AG08396 (cell line): ENCODE measurements at regions not wholly inside any gene's neighbourhood (a gene's known extent, or its start where the extent isn't known, plus 50 kb on each side); places are given as distances from the start of the nearest gene placed in this dataset.
A peak's percentile ranks its signal among the peaks of the same experiment; 100 is the strongest.

Source experiments
- DNase-seq: peaks from one replicate; pipeline ENCODE4 v3.0.0; 2012; ENCODE audit warnings: low spot score, mixed read lengths

- DNase-seq = peak; percentile 69
Measured at GRCh38 chr9:36728651-36729520, 156.2 kb downstream of the MELK start.

GRCh38 chr9:36729906-36730305, 157.2 kb downstream of the MELK start:
- no peak for DNase-seq

- no peak for DNase-seq
Measured at GRCh38 chr9:36730414-36730813, 157.7 kb downstream of the MELK start.

GRCh38 chr9:36731068-36731956, 158.6 kb downstream of the MELK start:
- DNase-seq = no peak

GRCh38 chr9:36734737-36735136, 162.0 kb downstream of the MELK start:
- DNase-seq = no peak

GRCh38 chr9:36736648-36737047, 164.0 kb downstream of the MELK start:
- DNase-seq = no peak

- DNase-seq = peak; percentile 42
Measured at GRCh38 chr9:36738318-36738976, 165.8 kb downstream of the MELK start.

- DNase-seq = no peak
Measured at GRCh38 chr9:36739373-36740116, 166.8 kb downstream of the MELK start.

- DNase-seq = no peak
Measured at GRCh38 chr9:36742264-36742663, 169.6 kb downstream of the MELK start.

GRCh38 chr9:36744678-36745077, 172.0 kb downstream of the MELK start:
- no peak for DNase-seq

GRCh38 chr9:36745977-36746376, 173.3 kb downstream of the MELK start:
- DNase-seq = no peak

GRCh38 chr9:36746415-36746814, 173.7 kb downstream of the MELK start:
- no peak for DNase-seq

GRCh38 chr9:36748322-36748899, 175.7 kb downstream of the MELK start:
- peak; percentile 79 for DNase-seq

- no peak for DNase-seq
Measured at GRCh38 chr9:36749461-36749860, 176.8 kb downstream of the MELK start.

- DNase-seq = no peak
Measured at GRCh38 chr9:36750630-36751029, 177.9 kb downstream of the MELK start.

GRCh38 chr9:36755019-36755418, 182.3 kb downstream of the MELK start:
- DNase-seq = no peak

GRCh38 chr9:36759141-36759540, 186.4 kb downstream of the MELK start:
- no peak for DNase-seq

GRCh38 chr9:36759976-36760375, 187.3 kb downstream of the MELK start:
- no peak for DNase-seq

- DNase-seq = no peak
Measured at GRCh38 chr9:36760667-36761420, 188.1 kb downstream of the MELK start.

- DNase-seq = no peak
Measured at GRCh38 chr9:36762958-36763357, 190.3 kb downstream of the MELK start.

GRCh38 chr9:36763778-36764177, 191.1 kb downstream of the MELK start:
- no peak for DNase-seq
